Activated CD4-positive, alpha-beta memory T cell treated with anti-CD3 and anti-CD28 coated beads for 36 hours (primary cell): ENCODE measurements at regions not wholly inside any gene's neighbourhood (a gene's known extent, or its start where the extent isn't known, plus 50 kb on each side); places are given as distances from the start of the nearest gene placed in this dataset.
"Not testable (repeated sequence)": the region's sequence is repeated elsewhere in the genome, so short reads cannot be mapped to it uniquely, and the experiment has no call there.

Source experiments
- CTCF ChIA-PET: fragments of 350-600 bp; sonication (Branson Sonifier 250); formaldehyde crosslinking; loops from one replicate; lab custom pipeline; 2021; ENCODE audit warnings: antibody characterized with exemption, inconsistent platforms; lab: Charles Lee
- POLR2A ChIA-PET: fragments of 350-600 bp; sonication (Branson Sonifier 250); formaldehyde crosslinking; loops from one replicate; lab custom pipeline; 2021; ENCODE audit warnings: antibody characterized with exemption; lab: Charles Lee
- DNase-seq: peaks from one replicate; pipeline ENCODE4 v3.0.0-alpha.2; 2020
- H3K27ac Mint-ChIP-seq: one replicate; pipeline ENCODE4 v1.8.0; 2021; ENCODE audit warnings: mixed read lengths
- H3K27me3 Mint-ChIP-seq: one replicate; pipeline ENCODE4 v1.8.0; 2021; ENCODE audit warnings: mixed read lengths
- H3K36me3 Mint-ChIP-seq: one replicate; pipeline ENCODE4 v1.8.0; 2021; ENCODE audit warnings: mixed read lengths
- H3K4me1 Mint-ChIP-seq: one replicate; pipeline ENCODE4 v1.8.0; 2021; ENCODE audit warnings: low read depth, mixed read lengths
- H3K4me3 Mint-ChIP-seq: one replicate; pipeline ENCODE4 v1.8.0; 2021; ENCODE audit warnings: mild to moderate bottlenecking, mixed read lengths
- H3K9me3 Mint-ChIP-seq: one replicate; pipeline ENCODE4 v1.8.0; 2021; ENCODE audit warnings: mixed read lengths
- intact Hi-C: fragments of 100-400 bp; cut with micrococcal nuclease; formaldehyde crosslinking; loops from one replicate; pipeline ENCODE4 v1.15.1; 2023

DNA sequence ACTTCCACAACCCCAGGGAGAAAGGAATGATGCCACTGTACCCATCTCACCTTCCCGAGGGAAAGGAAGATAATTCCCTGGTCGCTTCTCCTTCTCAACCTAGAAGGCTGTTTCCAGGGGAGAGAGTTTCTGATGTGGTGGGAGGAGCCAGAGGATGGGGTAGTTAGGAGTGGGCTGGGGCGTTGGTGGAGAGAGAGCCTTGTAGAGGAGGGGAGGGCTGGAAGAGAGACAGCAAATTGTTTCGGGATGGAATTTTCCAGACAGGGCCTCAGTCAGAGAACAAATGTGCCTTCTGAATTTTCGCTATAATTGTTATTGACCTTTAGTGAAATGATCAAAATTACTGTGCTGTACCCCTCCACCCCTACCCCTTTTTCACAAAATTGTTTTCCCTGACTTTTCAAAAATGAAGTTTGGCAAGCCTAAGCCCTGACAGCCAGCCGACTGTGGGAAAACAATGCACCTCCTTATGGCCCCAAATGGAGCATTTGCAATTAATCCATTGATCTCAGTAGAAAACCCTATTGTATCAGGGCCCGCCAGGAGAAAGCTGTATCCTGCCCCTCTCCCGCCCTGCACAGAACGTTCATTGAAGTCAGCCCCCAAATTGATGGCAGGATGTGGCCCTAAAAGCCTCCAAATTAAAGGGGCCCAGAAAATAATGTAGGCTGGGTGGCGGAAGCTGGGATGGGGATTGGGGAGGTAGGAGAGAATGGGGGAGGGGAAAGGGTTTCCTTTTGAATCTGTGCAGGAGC, 69.1 kb upstream of the JUN start:
- Mint-ChIP-seq H3K27me3 (peaks cover 2% of the 10 kb centered on the region), H3K9me3 (no peaks in the 10 kb centered on the region), H3K4me3 (no peak overlapping the region), H3K4me1 (peaks cover 12% of the 10 kb centered on the region), H3K36me3 (no peaks in the 10 kb centered on the region), H3K27ac (no peak overlapping the region)
- intact Hi-C loops = no loop called here
- CTCF ChIA-PET = no interaction called here
- DNase-seq = no peak
- POLR2A ChIA-PET = no interaction called here

DNA sequence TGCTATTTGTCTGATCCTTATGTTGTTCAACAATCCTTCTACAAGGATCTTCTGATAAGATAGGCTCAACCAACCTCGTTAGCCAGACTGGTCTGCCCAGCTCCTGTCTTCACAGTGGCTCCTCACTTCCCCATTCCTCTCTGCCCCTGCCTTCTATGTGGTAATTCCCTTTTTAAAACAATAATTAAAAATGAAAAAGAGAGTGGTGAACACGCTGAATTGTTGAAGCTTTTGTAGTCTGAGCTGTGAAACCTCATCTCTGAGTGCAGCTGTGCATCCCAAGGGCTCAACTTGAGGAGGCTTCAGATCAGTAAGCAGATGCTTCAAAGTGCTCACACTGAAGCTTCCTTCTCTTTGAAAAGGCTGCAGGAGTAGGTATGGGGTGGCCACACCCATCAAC, 70.7 kb upstream of the JUN start:
- H3K27me3 Mint-ChIP-seq = peaks cover 2% of the 10 kb centered on the region
- no peak overlapping the region for H3K4me3 Mint-ChIP-seq
- no peak overlapping the region for H3K27ac Mint-ChIP-seq
- ChIA-PET CTCF (no interaction called here), POLR2A (no interaction called here)
- peaks cover 22% of the 10 kb centered on the region for H3K4me1 Mint-ChIP-seq
- DNase-seq = no peak
- H3K9me3 Mint-ChIP-seq = no peaks in the 10 kb centered on the region
- no peaks in the 10 kb centered on the region for H3K36me3 Mint-ChIP-seq
- intact Hi-C loops = no loop called here

DNA sequence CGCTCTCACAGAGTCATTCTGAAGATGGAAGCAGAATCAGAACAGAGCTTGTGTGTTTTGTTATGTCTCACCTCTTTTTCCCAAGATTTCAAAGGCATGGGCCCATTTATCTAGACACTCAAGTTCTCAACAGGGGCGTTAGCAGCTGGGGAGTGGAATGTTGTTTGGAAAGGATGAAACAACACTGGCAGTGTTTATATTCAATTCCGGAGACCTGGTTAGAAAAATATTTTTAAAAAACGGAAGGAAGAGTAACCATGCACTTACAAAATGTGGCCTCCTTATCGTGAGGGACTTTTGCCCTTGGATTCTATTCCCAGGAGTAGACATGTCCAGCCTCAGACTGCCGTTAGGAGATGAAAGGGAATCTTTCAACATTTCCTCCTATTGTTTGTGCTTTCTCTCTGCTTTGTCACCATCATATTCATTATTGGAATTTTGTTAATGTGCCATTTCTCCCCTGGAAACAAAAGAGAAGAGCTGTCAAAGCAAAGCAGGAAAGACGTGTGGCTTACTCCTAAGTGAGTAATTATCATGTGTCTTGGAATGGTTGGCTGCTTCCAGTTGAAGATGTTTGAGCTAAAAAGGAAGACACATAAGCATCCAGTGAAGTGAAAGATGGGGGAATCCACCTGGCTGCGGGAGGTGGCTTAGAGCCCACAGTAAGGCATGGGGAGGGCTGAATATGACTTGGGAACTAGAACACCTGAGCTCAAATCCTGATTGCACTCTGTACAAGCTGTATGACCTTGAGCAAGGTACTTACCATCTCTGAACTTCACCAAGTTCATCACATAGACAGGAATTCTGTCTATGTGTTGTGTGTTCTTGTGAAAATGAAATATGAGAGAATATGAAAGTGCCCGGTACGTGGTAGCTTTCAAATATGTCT, 71.7 kb upstream of the JUN start:
- intact Hi-C loops = no loop called here
- H3K4me3 Mint-ChIP-seq = no peak overlapping the region
- CTCF ChIA-PET = no interaction called here
- DNase-seq = no peak
- H3K27ac Mint-ChIP-seq = no peak overlapping the region
- H3K4me1 Mint-ChIP-seq = peaks cover 24% of the 10 kb centered on the region
- no peaks in the 10 kb centered on the region for H3K27me3 Mint-ChIP-seq
- no peaks in the 10 kb centered on the region for H3K9me3 Mint-ChIP-seq
- H3K36me3 Mint-ChIP-seq = no peaks in the 10 kb centered on the region
- POLR2A ChIA-PET = no interaction called here

DNA sequence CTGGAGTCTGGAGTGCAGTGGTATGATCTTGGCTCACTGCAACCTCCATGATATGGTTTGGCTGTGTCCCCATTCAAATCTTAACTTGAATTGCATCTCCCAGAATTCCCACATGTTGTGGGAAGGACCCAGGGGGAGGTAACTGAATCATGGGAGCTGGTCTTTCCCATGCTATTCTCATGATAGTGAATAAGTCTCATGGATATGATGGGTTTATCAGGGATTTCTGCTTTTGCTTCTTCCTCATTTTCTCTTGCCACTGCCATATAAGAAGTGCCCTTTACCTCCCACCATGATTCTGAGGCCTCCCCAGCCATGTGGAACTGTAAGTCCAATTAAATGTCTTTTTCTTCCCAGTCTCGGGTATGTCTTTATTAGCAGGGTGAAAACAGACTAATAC, 72.4 kb upstream of the JUN start:
- H3K36me3 Mint-ChIP-seq, H3K9me3 Mint-ChIP-seq, H3K27ac Mint-ChIP-seq, intact Hi-C loops, CTCF ChIA-PET, H3K4me3 Mint-ChIP-seq, H3K27me3 Mint-ChIP-seq, DNase-seq, POLR2A ChIA-PET: not testable (repeated sequence)
- peaks cover 24% of the 10 kb centered on the region for H3K4me1 Mint-ChIP-seq

DNA sequence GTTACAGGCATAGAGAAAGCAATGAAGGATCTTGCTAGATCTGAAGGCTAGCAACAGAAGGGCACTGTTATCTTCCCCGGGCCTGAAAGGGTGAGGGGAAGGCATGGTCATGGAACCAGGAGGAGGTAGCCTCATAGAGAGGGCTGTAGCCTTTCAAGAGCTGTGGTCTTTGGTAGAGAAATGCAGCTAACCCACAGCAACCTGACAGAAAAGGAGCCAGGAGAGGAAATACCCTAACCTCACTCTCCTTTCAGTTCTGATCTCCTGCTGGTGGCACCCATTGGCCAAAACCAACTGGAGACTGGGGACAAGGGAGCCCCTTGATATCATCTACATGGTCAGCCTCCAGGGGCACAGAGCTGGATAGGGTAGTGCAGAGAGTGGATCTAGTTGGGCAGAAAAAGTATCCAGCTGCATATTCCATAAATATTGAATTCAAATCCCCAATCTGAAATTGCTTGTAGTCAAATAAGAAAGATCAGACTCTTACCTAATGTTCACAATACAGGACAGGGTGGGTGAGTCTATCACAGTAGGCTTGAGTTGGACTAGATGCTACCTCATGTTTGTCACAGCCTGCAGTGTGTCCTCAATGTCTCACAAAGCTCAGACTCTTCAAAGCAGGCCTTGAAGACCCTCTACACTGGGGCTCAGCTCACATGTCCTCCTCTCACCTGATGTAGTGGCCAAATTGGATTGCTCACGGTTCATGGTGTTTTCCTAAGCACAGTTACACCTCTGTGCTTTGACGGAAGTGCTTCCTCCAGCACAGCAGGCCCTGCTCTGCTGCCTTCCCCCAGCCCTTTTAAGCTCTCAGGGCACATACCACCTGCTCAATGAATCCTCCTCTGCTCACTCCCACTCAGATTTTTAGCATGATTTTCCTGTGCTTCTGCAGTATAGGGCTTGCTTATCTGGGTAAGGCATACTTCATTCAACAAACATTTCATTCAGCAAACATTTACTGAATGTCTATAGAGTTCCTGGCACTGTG, 74.1 kb upstream of the JUN start:
- no peak overlapping the region for H3K4me3 Mint-ChIP-seq
- peak; percentile 35 for DNase-seq
- POLR2A ChIA-PET = interaction anchor here (1.2 kb wide), 1 partner anchor 25 kb away, joined by 3 read pairs; no protein-coding TSS in a partner anchor

DNA sequence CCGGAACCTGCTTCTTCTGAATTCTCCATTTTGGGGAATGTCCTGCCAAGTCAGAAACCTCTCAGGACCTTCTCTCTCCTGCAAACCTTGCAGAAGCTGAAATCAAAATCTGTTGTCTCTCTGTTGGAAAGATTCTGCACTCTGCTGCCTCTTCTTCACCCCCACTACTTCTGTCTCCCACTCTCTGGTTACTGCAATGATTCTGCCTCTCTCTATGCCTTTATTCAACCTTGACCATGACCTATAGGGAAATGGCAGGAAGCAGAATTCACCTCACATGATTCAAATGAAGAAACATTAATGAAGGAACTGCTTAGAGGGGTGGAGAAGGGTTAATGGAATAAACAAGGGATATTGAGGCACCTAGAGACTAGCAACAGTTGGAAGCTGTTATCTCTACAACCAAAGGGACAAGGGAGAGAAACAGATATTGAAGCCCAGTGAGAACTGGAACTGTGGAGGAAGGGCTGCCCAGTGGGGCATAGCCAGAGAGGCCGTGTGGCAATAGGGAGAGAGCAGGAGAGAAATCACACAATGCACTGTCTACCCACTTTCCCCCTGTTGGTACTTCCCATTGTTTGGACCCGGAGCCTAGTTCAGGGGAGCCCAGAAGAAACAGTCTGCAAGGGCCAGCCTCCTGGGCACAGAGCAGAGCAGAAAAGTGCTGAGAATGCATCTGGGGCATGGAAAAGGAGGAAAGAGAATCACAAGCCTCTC, 76.1 kb upstream of the JUN start:
- ChIA-PET CTCF (interaction anchor here (1.9 kb wide), 1 partner anchor 13 kb away, joined by 4 read pairs; no protein-coding TSS in a partner anchor), POLR2A (interaction anchor here (0.7 kb wide), 1 partner anchor 11 kb away, joined by 3 read pairs; no protein-coding TSS in a partner anchor)
- H3K4me3 Mint-ChIP-seq = no peak overlapping the region
- H3K27me3 Mint-ChIP-seq = no peaks in the 10 kb centered on the region
- peaks cover 24% of the 10 kb centered on the region for H3K4me1 Mint-ChIP-seq
- no peaks in the 10 kb centered on the region for H3K36me3 Mint-ChIP-seq
- no peak overlapping the region for H3K27ac Mint-ChIP-seq
- H3K9me3 Mint-ChIP-seq = no peaks in the 10 kb centered on the region
- intact Hi-C loops = no loop called here
- no peak for DNase-seq

More for the DNA sequence above, 74.1 kb upstream of the JUN start:
- Mint-ChIP-seq H3K27ac (peak overlapping the region; percentile 67), H3K4me1 (peaks cover 24% of the 10 kb centered on the region), H3K27me3 (no peaks in the 10 kb centered on the region), H3K9me3 (no peaks in the 10 kb centered on the region), H3K36me3 (no peaks in the 10 kb centered on the region)
- CTCF ChIA-PET = interaction anchor here (1.2 to 1.9 kb wide), 2 partner anchors 12 to 17 kb away, joined by 3 to 4 read pairs; no protein-coding TSS in a partner anchor
- intact Hi-C loops = no loop called here

DNA sequence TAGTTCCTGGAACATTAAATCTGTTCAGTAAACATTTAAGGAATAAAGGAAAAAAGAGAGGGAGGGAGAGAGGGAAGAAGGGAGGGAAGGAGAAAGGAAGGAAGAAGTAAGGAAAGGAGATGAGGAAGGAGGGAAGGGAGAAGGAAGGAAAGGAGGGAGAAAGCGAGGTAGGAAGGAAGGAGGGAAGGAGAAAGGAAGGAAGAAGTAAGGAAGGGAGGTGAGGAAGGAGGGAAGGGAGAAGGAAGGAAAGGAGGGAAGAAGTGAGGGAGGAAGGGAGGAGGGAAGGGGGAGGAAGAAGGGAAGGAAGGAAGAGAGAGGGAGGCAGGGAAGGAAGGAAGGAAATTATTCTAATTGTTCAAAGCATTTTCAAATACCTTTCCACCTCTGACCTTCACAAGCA, 77.2 kb upstream of the JUN start:
- H3K27me3 Mint-ChIP-seq = no peaks in the 10 kb centered on the region
- no peak overlapping the region for H3K4me3 Mint-ChIP-seq
- H3K9me3 Mint-ChIP-seq = no peaks in the 10 kb centered on the region
- ChIA-PET POLR2A (no interaction called here), CTCF (no interaction called here)
- H3K27ac Mint-ChIP-seq = no peak overlapping the region
- peaks cover 24% of the 10 kb centered on the region for H3K4me1 Mint-ChIP-seq
- H3K36me3 Mint-ChIP-seq = no peaks in the 10 kb centered on the region
- DNase-seq = no peak
- intact Hi-C loops = no loop called here

DNA sequence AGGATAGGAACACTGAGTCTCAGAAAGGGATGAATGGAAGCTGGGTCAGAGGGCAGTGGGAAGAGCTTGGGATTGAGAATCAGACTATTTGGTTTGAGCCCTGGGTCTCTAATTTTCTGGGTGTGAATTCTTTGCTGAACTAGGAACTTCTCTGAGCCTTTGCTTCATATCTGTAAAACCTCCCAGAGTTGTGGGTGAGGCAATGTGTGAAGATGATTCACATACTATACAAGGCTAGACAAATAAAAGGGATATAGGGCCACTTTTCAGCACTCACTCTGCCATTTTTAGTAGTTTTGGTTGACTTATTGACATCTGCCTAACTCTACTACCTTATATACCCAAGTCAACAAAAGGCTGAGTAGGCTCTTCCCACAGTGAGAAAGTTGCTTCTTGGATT, 77.7 kb upstream of the JUN start:
- ChIA-PET CTCF (no interaction called here), POLR2A (no interaction called here)
- Mint-ChIP-seq H3K27me3 (no peaks in the 10 kb centered on the region), H3K9me3 (no peaks in the 10 kb centered on the region), H3K4me1 (peaks cover 24% of the 10 kb centered on the region), H3K27ac (no peak overlapping the region), H3K36me3 (no peaks in the 10 kb centered on the region), H3K4me3 (no peak overlapping the region)
- intact Hi-C loops = no loop called here
- DNase-seq = no peak

DNA sequence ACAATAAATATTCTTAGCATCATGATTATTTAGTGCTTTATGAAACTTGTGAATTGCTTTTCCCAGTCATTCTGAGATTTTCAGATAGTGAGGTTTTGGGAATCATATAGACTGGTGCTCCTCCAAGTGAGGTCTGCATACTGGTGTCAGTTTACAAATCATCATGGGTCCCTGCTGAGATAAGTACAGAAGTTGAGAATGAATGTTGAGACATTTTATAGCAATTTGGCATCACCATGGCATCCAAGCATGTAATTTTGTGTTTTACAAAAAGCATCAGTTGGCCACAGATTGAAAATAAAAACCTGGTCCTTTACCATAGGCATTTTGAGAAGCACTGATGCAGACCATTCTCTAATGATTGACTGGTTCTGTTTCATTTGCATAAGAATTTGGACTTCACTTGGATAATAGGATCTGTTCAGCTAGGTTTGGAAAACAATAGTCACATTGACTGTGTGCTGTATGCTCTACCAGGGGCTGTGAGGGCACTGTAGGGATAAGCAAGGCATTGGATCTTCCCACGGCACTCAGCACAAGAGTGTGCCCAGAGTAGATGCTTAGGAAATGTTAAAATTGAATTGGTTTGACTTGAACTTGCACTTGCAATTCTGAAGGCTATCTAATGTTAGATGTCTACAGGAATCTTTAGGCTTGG, 79.0 kb upstream of the JUN start:
- POLR2A ChIA-PET = no interaction called here
- CTCF ChIA-PET = no interaction called here
- Mint-ChIP-seq H3K27me3 (no peaks in the 10 kb centered on the region), H3K4me1 (peaks cover 13% of the 10 kb centered on the region), H3K4me3 (no peak overlapping the region), H3K36me3 (no peaks in the 10 kb centered on the region), H3K27ac (no peak overlapping the region), H3K9me3 (no peaks in the 10 kb centered on the region)
- no peak for DNase-seq
- intact Hi-C loops = no loop called here

DNA sequence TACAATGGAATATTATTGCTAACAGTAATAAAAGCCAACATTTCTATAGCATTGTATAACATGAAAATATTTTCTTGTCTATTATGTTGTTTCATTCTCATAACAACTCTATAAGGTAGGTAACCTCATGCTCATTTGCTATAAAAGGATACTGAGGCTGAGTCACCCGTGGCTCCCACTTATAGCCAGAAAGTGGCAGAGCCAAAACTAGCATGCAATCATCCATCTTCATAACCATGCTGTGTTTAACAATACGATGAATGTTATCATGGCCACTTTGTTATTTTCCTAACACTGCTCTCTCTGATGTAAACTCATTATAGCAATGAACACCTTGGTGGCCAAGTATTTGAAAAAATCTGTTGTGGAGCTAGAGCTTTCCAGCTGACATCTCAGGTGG, 80.8 kb upstream of the JUN start:
- intact Hi-C loops = no loop called here
- Mint-ChIP-seq H3K27me3 (no peaks in the 10 kb centered on the region), H3K4me1 (peaks cover 2% of the 10 kb centered on the region), H3K9me3 (no peaks in the 10 kb centered on the region), H3K4me3 (no peak overlapping the region), H3K36me3 (no peaks in the 10 kb centered on the region), H3K27ac (no peak overlapping the region)
- no peak for DNase-seq
- CTCF ChIA-PET = no interaction called here
- POLR2A ChIA-PET = no interaction called here

DNA sequence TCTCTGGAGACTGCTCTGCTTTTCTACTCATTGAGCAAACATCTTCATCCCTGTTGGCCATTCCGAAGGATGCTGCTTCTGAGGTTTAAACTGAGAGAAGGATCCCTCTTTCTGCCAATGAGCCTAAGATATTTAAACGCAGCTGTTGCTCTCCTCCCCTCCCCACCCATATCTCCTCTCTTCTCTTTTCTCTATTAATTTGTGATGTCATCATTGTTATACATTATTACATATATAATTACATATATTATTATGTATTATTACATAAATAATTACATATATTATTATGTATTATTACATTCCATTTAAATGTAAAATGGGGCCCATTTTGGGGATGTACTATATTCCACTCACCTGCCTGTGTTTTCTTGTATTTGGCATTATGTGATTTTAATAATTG, 82.7 kb upstream of the JUN start:
- Mint-ChIP-seq H3K4me3 (no peak overlapping the region), H3K27ac (no peak overlapping the region), H3K27me3 (no peaks in the 10 kb centered on the region), H3K36me3 (no peaks in the 10 kb centered on the region), H3K9me3 (no peaks in the 10 kb centered on the region), H3K4me1 (no peaks in the 10 kb centered on the region)
- intact Hi-C loops = no loop called here
- POLR2A ChIA-PET = no interaction called here
- CTCF ChIA-PET = no interaction called here
- no peak for DNase-seq
